ENCODE measurements at regions not wholly inside any gene's neighbourhood (a gene's known extent, or its start where the extent isn't known, plus 50 kb on each side); places are given as distances from the start of the nearest gene placed in this dataset.

GRCh38 chr15:27656296-27656987, 442.7 kb downstream of the OCA2 start:
- no peak for TF ChIP-seq CTCF (IDR thresholded peaks at IDR 0.05)

GRCh38 chr15:27655056-27655455, 444.1 kb downstream of the OCA2 start:
- no peak for TF ChIP-seq CTCF (IDR thresholded peaks at IDR 0.05)

- no peak for TF ChIP-seq CTCF (IDR thresholded peaks at IDR 0.05)
Measured at GRCh38 chr15:27650244-27650643, 448.9 kb downstream of the OCA2 start.

- no peak for TF ChIP-seq CTCF (IDR thresholded peaks at IDR 0.05)
Measured at GRCh38 chr15:27648359-27648758, 450.8 kb downstream of the OCA2 start.

DNA sequence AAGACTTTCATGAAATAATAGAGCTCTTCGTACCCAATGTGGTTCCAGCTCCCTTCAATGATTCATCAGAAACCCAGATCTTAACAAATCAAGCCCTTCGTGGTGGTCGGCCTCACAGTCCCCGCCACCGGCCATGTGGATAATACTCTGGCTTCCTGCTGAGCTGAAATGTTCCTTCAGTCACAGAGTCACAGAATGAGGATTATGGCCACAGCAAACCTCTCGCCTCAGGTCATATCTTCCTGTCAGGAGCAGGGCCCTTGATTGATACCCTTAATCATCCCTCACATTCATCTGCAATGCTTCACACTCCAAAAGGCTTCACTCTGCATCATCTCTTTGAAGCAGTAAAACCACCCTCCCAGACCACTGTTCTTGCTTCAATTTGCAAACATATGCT, 452.6 kb downstream of the OCA2 start:
- no peak for TF ChIP-seq CTCF (IDR thresholded peaks at IDR 0.05)

DNA sequence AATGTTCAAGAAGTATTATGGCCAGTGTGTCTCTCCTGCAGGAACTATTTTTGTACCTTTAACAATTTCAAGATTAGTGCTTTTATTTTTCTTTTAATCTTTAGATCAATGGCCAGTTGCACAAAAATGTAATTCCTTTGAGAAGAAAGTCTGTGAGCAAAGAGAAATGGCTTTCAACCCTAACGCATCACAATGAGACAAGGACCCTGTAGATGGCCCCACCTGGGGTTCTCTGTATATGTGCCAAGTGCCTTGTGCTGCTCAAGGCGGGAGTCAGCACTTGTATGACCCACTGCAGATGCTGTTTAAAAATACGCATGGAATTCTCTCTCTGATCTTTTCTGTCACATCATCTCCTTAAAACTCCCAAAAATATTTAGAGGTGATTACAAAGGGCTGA, 453.4 kb downstream of the OCA2 start:
- TF ChIP-seq CTCF (IDR thresholded peaks at IDR 0.05): no peak

GRCh38 chr15:27642981-27643380, 456.1 kb downstream of the OCA2 start:
- TF ChIP-seq CTCF (IDR thresholded peaks at IDR 0.05): no peak

GRCh38 chr15:27639595-27639994, 459.5 kb downstream of the OCA2 start:
- TF ChIP-seq CTCF (IDR thresholded peaks at IDR 0.05): no peak

All from LNCAP (cell line).